ENCODE measurements at regions not wholly inside any gene's neighbourhood (a gene's known extent, or its start where the extent isn't known, plus 50 kb on each side); places are given as distances from the start of the nearest gene placed in this dataset.

DNA sequence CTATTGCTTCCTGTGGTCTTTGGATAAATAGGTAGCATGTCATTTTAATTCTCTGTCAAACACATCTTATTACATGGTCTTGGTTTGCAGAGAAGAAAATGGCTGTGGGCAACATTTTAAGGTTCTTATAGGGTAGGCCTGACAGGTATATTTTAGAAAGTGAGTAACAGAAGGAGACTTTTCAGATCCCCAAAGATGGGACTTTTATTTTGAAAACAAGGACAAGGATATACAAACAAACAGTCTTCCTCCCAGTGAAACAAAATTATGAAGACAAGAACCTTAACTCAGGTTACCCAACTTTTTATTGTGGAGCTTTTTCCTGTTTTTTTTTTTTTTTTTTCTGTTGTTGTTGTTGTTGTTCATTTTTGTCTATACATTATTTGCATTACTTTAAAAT is 916.2 kb downstream of the NTRK3 start:
- H4K8ac ChIP-seq (ENCODE audit: extremely low read depth, insufficient read depth, low read length), result no peak overlapping the region
- ChIA-PET POLR2A (ENCODE audit: partially characterized antibody) (no interaction called here), CTCF (ENCODE audit: partially characterized antibody) (no interaction called here)
- H3K4me2 ChIP-seq (ENCODE audit: insufficient read depth in 1 of 2, low read depth in 2 of 2, low read length in 2 of 2), result no peak overlapping the region
- no peak overlapping the region for H3K4me3 ChIP-seq (ENCODE audit: extremely low read depth in 1 of 4, insufficient read depth in 2 of 4, low read depth in 3 of 4, low read length in 4 of 4)
- H3K23ac ChIP-seq (ENCODE audit: insufficient read length), result no peak overlapping the region
- H2BK5ac ChIP-seq (ENCODE audit: low read depth, low read length), result no peak overlapping the region
- H3K14ac ChIP-seq (ENCODE audit: insufficient read length), result no peak overlapping the region
- H2AK5ac ChIP-seq (ENCODE audit: low read depth, low read length), result no peak overlapping the region
- H4K5ac ChIP-seq (ENCODE audit: insufficient read length, low read depth, low read length), result no peak overlapping the region
- H3K56ac ChIP-seq (replicated peaks; ENCODE audit: insufficient read length, low read depth, low read length), result no peak overlapping the region
- no peak overlapping the region for H3K4ac ChIP-seq (replicated peaks; ENCODE audit: insufficient read length, low read depth, low read length)
- no peak for DNase-seq (ENCODE audit: low read depth in 1 of 2, low spot score in 2 of 2)
- H2AFZ ChIP-seq (ENCODE audit: low read length), result no peak overlapping the region
- no peak overlapping the region for H3K18ac ChIP-seq (ENCODE audit: extremely low read depth, low read length)
- H2BK12ac ChIP-seq (ENCODE audit: low read depth, low read length), result no peak overlapping the region
- no peaks in the 10 kb centered on the region for H3K4me1 ChIP-seq (replicated peaks in 1 of 4; ENCODE audit: control insufficient read depth in 3 of 4, insufficient read depth in 4 of 4, low read length in 3 of 4)
- H2BK20ac ChIP-seq (ENCODE audit: low read length), result no peak overlapping the region
- no peak overlapping the region for H2BK120ac ChIP-seq (replicated peaks; ENCODE audit: low read depth, low read length)
- no peaks in the 10 kb centered on the region for H4K20me1 ChIP-seq (replicated peaks in 1 of 2; ENCODE audit: control insufficient read depth in 1 of 2, insufficient read depth in 2 of 2, low read length in 2 of 2)
- H2BK15ac ChIP-seq (ENCODE audit: low read length), result no peak overlapping the region
- no peak overlapping the region for H3K27ac ChIP-seq (ENCODE audit: low read depth, low read length)
- no peaks in the 10 kb centered on the region for H3K9me3 ChIP-seq (ENCODE audit: insufficient read depth in 2 of 2, low read depth in 1 of 2, low read length in 1 of 2)
- no peak overlapping the region for H4K91ac ChIP-seq (replicated peaks; ENCODE audit: insufficient read length, low read length)
- no peaks in the 10 kb centered on the region for H3K36me3 ChIP-seq (ENCODE audit: control insufficient read depth in 2 of 4, insufficient read depth in 4 of 4, low read length in 3 of 4)
- no peaks in the 10 kb centered on the region for H3K79me2 ChIP-seq (ENCODE audit: control insufficient read depth in 1 of 2, insufficient read depth in 2 of 2, low read length in 2 of 2)
- H3K9ac ChIP-seq (replicated peaks in 1 of 4; ENCODE audit: extremely low read depth in 1 of 4, low read depth in 3 of 4, low read length in 3 of 4), result no peak overlapping the region
- no peak for FAIRE-seq
- no peaks in the 10 kb centered on the region for H3K23me2 ChIP-seq (ENCODE audit: low read depth, low read length)
- H3K79me1 ChIP-seq (ENCODE audit: low read depth, low read length), result no peaks in the 10 kb centered on the region
- peaks cover 0 to 1% (median 0%) of the 10 kb centered on the region in 4 experiments; a peak in 1 of 7 replicates for H3K27me3 ChIP-seq (replicated peaks in 1 of 4; ENCODE audit: control insufficient read depth in 3 of 4, extremely low read depth in 1 of 4, insufficient read depth in 3 of 4, low read length in 3 of 4)
- TF ChIP-seq MAFK (IDR thresholded peaks at IDR 0.05; ENCODE audit: low read depth, low read length) (no peak), TBP (IDR thresholded peaks at IDR 0.05; ENCODE audit: low read depth, low read length) (no peak), BCL11A (IDR thresholded peaks at IDR 0.05; ENCODE audit: low read depth in 2 of 2, low read length in 2 of 2) (no peak), YY1 (IDR thresholded peaks at IDR 0.05; ENCODE audit: low read depth, low read length) (no peak), RBBP5 (IDR thresholded peaks at IDR 0.05; ENCODE audit: borderline replicate concordance, low read depth, low read length) (no peak), EP300 (IDR thresholded peaks at IDR 0.05; ENCODE audit: borderline replicate concordance in 1 of 2, low read depth in 2 of 2, low read length in 2 of 2) (no peak), ZNF274 (IDR thresholded peaks at IDR 0.05; ENCODE audit: borderline replicate concordance, extremely low read depth, low read length) (no peak), EGR1 (IDR thresholded peaks at IDR 0.05; ENCODE audit: borderline replicate concordance, low read depth, low read length) (no peak), POLR2AphosphoS5 (IDR thresholded peaks at IDR 0.05; ENCODE audit: low read depth, low read length) (no peak), RXRA (IDR thresholded peaks at IDR 0.05; ENCODE audit: insufficient read depth, low read depth, low read length) (no peak), JUN (IDR thresholded peaks at IDR 0.05; ENCODE audit: low read depth, low read length) (no peak), CEBPB (IDR thresholded peaks at IDR 0.05; ENCODE audit: low read depth, low read length) (no peak), JUND (IDR thresholded peaks at IDR 0.05; ENCODE audit: low read length) (no peak), HDAC2 (IDR thresholded peaks at IDR 0.05; ENCODE audit: borderline replicate concordance in 1 of 2, low read depth in 2 of 2, low read length in 2 of 2) (no peak), SRF (IDR thresholded peaks at IDR 0.05; ENCODE audit: low read depth, low read length) (no peak)
- TF ChIP-seq, protein P1, sequence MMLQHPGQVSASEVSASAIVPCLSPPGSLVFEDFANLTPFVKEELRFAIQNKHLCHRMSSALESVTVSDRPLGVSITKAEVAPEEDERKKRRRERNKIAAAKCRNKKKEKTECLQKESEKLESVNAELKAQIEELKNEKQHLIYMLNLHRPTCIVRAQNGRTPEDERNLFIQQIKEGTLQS (IDR thresholded peaks at IDR 0.05; ENCODE audit: insufficient read depth, low read depth, low read length), result no peak
